ENCODE measurements at regions not wholly inside any gene's neighbourhood (a gene's known extent, or its start where the extent isn't known, plus 50 kb on each side); places are given as distances from the start of the nearest gene placed in this dataset.

DNA sequence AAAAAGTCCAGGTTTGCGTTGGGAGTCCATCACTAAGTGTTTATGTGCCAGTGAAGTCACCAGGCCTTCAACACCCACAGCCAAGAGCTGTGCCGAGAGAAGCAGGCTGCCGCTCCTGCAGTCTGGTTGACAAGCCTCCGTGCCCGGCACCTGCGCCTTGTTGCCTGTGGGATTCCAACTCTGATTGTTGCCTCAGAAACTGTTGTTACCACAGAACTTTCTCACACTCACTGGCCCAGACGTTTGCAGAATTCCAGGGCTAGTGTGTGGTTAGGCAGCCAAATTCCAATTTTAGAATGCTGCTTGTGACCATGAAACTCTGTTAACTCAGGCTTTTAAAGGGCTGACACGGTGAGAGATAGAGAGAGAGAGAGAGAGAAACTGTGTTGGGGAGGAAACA, 119.5 kb upstream of the LIMCH1 start:
- H2AFZ ChIP-seq (ENCODE audit: low read length), result peak overlapping the region; percentile 14
- no peak overlapping the region for H3K14ac ChIP-seq (ENCODE audit: insufficient read length)
- H3K23me2 ChIP-seq (ENCODE audit: low read depth, low read length), result no peaks in the 10 kb centered on the region
- no peak overlapping the region for H3K9ac ChIP-seq (replicated peaks in 1 of 4; ENCODE audit: extremely low read depth in 1 of 4, low read depth in 3 of 4, low read length in 3 of 4)
- peaks cover 0 to 5% (median 2%) of the 10 kb centered on the region in 4 experiments; a peak in 3 of 7 replicates for H3K4me1 ChIP-seq (replicated peaks in 1 of 4; ENCODE audit: control insufficient read depth in 3 of 4, insufficient read depth in 4 of 4, low read length in 3 of 4)
- no peak overlapping the region; a peak in 1 of 4 replicates for H3K4me2 ChIP-seq (ENCODE audit: insufficient read depth in 1 of 2, low read depth in 2 of 2, low read length in 2 of 2)
- no peaks in the 10 kb centered on the region for H3K36me3 ChIP-seq (ENCODE audit: control insufficient read depth in 2 of 4, insufficient read depth in 4 of 4, low read length in 3 of 4)
- no peak overlapping the region for H4K5ac ChIP-seq (ENCODE audit: insufficient read length, low read depth, low read length)
- WGBS, 2 experiments (ENCODE audit: extremely low coverage in 1 of 2, insufficient coverage in 1 of 2, insufficient read length in 1 of 2, insufficient replicate concordance in 2 of 2, low coverage in 1 of 2, low lambda C conversion rate in 2 of 2, missing lambda C conversion rate in 1 of 2), result 81% methylated on average over 8 of the region's 8 CpGs; no CpG with 5 or more reads in 1 of the 2 experiments
- ChIA-PET CTCF (ENCODE audit: partially characterized antibody) (interaction anchor here (1.6 kb wide), 1 partner anchor 53 kb away, joined by 4 read pairs; no protein-coding TSS in a partner anchor), POLR2A (ENCODE audit: partially characterized antibody) (interaction anchor here (1.1 kb wide), 1 partner anchor 14 kb away, joined by 3 read pairs; no protein-coding TSS in a partner anchor)
- no peak overlapping the region for H3K23ac ChIP-seq (ENCODE audit: insufficient read length)
- H2BK12ac ChIP-seq (ENCODE audit: low read depth, low read length), result 0 out of 2 replicates have a peak overlapping the region, but pooled peaks have one; percentile 62
- FAIRE-seq, result no peak
- no peak overlapping the region for H3K27ac ChIP-seq (ENCODE audit: low read depth, low read length)
- H2BK5ac ChIP-seq (ENCODE audit: low read depth, low read length), result peak overlapping the region; percentile 60; the same call in 1 of the 2 replicates
- no peak overlapping the region for H3K18ac ChIP-seq (ENCODE audit: extremely low read depth, low read length)
- no peaks in the 10 kb centered on the region for H4K20me1 ChIP-seq (replicated peaks in 1 of 2; ENCODE audit: control insufficient read depth in 1 of 2, insufficient read depth in 2 of 2, low read length in 2 of 2)
- H3K4me3 ChIP-seq (ENCODE audit: extremely low read depth in 1 of 4, insufficient read depth in 2 of 4, low read depth in 3 of 4, low read length in 4 of 4), result no peak overlapping the region
- no peak overlapping the region for H2BK120ac ChIP-seq (replicated peaks; ENCODE audit: low read depth, low read length)
- no peak overlapping the region for H3K4ac ChIP-seq (replicated peaks; ENCODE audit: insufficient read length, low read depth, low read length)
- no peaks in the 10 kb centered on the region for H3K27me3 ChIP-seq (replicated peaks in 1 of 4; ENCODE audit: control insufficient read depth in 3 of 4, extremely low read depth in 1 of 4, insufficient read depth in 3 of 4, low read length in 3 of 4)
- H4K8ac ChIP-seq (ENCODE audit: extremely low read depth, insufficient read depth, low read length), result no peak overlapping the region
- no peak overlapping the region for H3K56ac ChIP-seq (replicated peaks; ENCODE audit: insufficient read length, low read depth, low read length)
- DNase-seq (ENCODE audit: low read depth in 1 of 2, low spot score in 2 of 2), result no peak
- no peaks in the 10 kb centered on the region for H3K79me2 ChIP-seq (ENCODE audit: control insufficient read depth in 1 of 2, insufficient read depth in 2 of 2, low read length in 2 of 2)
- H3K9me3 ChIP-seq (ENCODE audit: insufficient read depth in 2 of 2, low read depth in 1 of 2, low read length in 1 of 2), result no peaks in the 10 kb centered on the region
- H2AK5ac ChIP-seq (ENCODE audit: low read depth, low read length), result no peak overlapping the region
- H2BK15ac ChIP-seq (ENCODE audit: low read length), result peak overlapping the region; percentile 5; the same call in 1 of the 2 replicates
- H2BK20ac ChIP-seq (ENCODE audit: low read length), result 0 out of 2 replicates have a peak overlapping the region, but pooled peaks have one; percentile 16
- H3K79me1 ChIP-seq (ENCODE audit: low read depth, low read length), result no peaks in the 10 kb centered on the region
- H4K91ac ChIP-seq (replicated peaks; ENCODE audit: insufficient read length, low read length), result no peak overlapping the region
- TF ChIP-seq KDM5A (IDR thresholded peaks at IDR 0.05; ENCODE audit: low read length) (no peak), CEBPB (IDR thresholded peaks at IDR 0.05; ENCODE audit: low read depth, low read length) (no peak), SP1 (IDR thresholded peaks at IDR 0.05; ENCODE audit: low read depth, low read length) (no peak)
